Natural killer cell (primary cell): ENCODE measurements at regions not wholly inside any gene's neighbourhood (a gene's known extent, or its start where the extent isn't known, plus 50 kb on each side); places are given as distances from the start of the nearest gene placed in this dataset.

Experiments used
- ATAC-seq, 3 donors: fragments of 150-1000 bp in 2 of 3; fragments of 200-7000 bp in 1 of 3; cut with Tn5 transposase; 1 replicate in 1 of 3; 2 replicates in 2 of 3; pipeline ENCODE4 v1.10.0; 2021; ENCODE audit warnings: mild to moderate bottlenecking in 2 of 3, moderate library complexity in 2 of 3
- DNase-seq, 2 donors: peaks; one replicate each; pipeline versions ENCODE4 v3.0.0 to v3.0.0-alpha.2; 2013 to 2021; ENCODE audit warnings: mixed read lengths in 1 of 2
- H3K27ac ChIP-seq: one replicate; pipeline ENCODE4 v1.5.1; 2013; ENCODE audit warnings: mild to moderate bottlenecking, low read length
- H3K27me3 ChIP-seq: one replicate; pipeline ENCODE4 v1.6.1; 2013; ENCODE audit warnings: low read length; ENCODE audit not compliant: control insufficient read depth, insufficient read depth
- H3K36me3 ChIP-seq: one replicate; pipeline ENCODE4 v1.6.1; 2013; ENCODE audit warnings: low read length; ENCODE audit not compliant: control insufficient read depth, insufficient read depth
- H3K4me1 ChIP-seq: one replicate; pipeline ENCODE4 v1.6.1; 2013; ENCODE audit warnings: low read length; ENCODE audit not compliant: control insufficient read depth, insufficient read depth
- H3K4me3 ChIP-seq: one replicate; pipeline ENCODE4 v1.5.1; 2013; ENCODE audit warnings: low read length
- H3K9me3 ChIP-seq: one replicate; pipeline ENCODE4 v1.6.1; 2013; ENCODE audit warnings: low read length; ENCODE audit not compliant: control insufficient read depth, insufficient read depth
- H3K27ac Mint-ChIP-seq, 2 donors: one replicate each; pipeline ENCODE4 v1.8.0; 2022; ENCODE audit warnings: mild to moderate bottlenecking in 2 of 2, mixed read lengths in 2 of 2, moderate library complexity in 1 of 2
- H3K27me3 Mint-ChIP-seq, 2 donors: one replicate each; pipeline ENCODE4 v1.8.0; 2022; ENCODE audit warnings: low read depth in 2 of 2, mixed read lengths in 2 of 2
- H3K36me3 Mint-ChIP-seq: one replicate; pipeline ENCODE4 v1.8.0; 2022; ENCODE audit warnings: mixed read lengths
- H3K4me1 Mint-ChIP-seq, 2 donors: one replicate each; pipeline ENCODE4 v1.8.0; 2022; ENCODE audit warnings: mixed read lengths in 2 of 2
- H3K4me3 Mint-ChIP-seq: one replicate; pipeline ENCODE4 v1.8.0; 2022; ENCODE audit warnings: mild to moderate bottlenecking, moderate library complexity, mixed read lengths
- H3K9me3 Mint-ChIP-seq, 2 donors: one replicate each; pipeline ENCODE4 v1.8.0; 2022; ENCODE audit warnings: mixed read lengths in 2 of 2
- WGBS: methylation state at CpG from one replicate; pipeline ENCODE4 v1.1.7; 2013; ENCODE audit warnings: missing lambda C conversion rate; ENCODE audit not compliant: insufficient coverage; 5-methylcytosine and 5-hydroxymethylcytosine counted together
- intact Hi-C: fragments of 100-400 bp; cut with micrococcal nuclease; formaldehyde crosslinking; loops from one replicate; pipeline ENCODE4 v1.14.2; 2022
- TF ChIP-seq, protein P1 (sequence below): fragments of 200-600 bp; IDR thresholded peaks from one replicate; pipeline ENCODE4 v1.8.0; 2022; ENCODE audit warnings: antibody characterized with exemption

- Histone ChIP-seq H3K9me3 (no peaks in the 10 kb centered on the region), H3K4me1 (no peaks in the 10 kb centered on the region), H3K27ac (no peak overlapping the region), H3K4me3 (no peak overlapping the region), H3K36me3 (no peaks in the 10 kb centered on the region), H3K27me3 (no peaks in the 10 kb centered on the region)
- Mint-ChIP-seq H3K4me3 (no peak overlapping the region), H3K27me3 (peaks cover 11 to 26% of the 10 kb centered on the region in 2 donors), H3K27ac (no peak overlapping the region), H3K4me1 (no peaks in the 10 kb centered on the region), H3K36me3 (no peaks in the 10 kb centered on the region), H3K9me3 (no peaks in the 10 kb centered on the region)
- TF ChIP-seq, protein P1, sequence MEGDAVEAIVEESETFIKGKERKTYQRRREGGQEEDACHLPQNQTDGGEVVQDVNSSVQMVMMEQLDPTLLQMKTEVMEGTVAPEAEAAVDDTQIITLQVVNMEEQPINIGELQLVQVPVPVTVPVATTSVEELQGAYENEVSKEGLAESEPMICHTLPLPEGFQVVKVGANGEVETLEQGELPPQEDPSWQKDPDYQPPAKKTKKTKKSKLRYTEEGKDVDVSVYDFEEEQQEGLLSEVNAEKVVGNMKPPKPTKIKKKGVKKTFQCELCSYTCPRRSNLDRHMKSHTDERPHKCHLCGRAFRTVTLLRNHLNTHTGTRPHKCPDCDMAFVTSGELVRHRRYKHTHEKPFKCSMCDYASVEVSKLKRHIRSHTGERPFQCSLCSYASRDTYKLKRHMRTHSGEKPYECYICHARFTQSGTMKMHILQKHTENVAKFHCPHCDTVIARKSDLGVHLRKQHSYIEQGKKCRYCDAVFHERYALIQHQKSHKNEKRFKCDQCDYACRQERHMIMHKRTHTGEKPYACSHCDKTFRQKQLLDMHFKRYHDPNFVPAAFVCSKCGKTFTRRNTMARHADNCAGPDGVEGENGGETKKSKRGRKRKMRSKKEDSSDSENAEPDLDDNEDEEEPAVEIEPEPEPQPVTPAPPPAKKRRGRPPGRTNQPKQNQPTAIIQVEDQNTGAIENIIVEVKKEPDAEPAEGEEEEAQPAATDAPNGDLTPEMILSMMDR = no peak
- 60% methylated on average over 3 of the region's 3 CpGs for WGBS
- intact Hi-C loops = no loop called here
- ATAC-seq (no peak), DNase-seq (no peak)
These were observed 61.0 kb downstream of the ZNF608 start for GRCh38 chr5:124685404-124685930.

DNA sequence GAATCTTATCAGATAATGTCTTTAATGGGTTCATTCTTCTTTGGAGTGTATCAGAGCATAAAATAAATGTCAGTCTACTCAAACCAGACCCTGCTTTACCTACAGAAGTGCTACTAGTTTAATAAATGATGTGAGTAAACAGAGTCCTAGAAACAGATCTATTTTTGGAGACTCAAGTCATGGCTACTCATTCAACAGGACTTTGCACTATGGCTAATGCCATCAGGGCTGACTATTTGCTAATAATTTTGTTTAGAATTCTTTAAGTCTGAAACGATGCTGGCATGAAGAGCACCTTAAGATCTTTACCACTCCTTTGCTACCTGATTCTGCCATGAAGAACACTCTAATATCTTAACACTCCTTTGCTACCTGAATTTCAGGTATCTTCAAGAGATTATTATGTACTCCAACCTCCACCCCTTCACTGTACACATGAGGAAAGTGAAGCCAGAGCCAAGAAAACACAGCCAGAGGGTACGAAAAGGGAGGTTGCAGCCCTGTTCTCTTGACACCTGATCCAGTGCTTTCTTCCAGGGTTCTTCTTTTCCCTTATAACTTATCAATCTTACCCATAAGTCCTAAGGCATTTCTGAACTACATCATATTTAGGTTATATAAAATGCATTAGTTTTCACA is 62.4 kb downstream of the ZNF608 start:
- Histone ChIP-seq H3K27ac (no peak overlapping the region), H3K4me3 (no peak overlapping the region), H3K36me3 (no peaks in the 10 kb centered on the region), H3K9me3 (no peaks in the 10 kb centered on the region), H3K4me1 (no peaks in the 10 kb centered on the region), H3K27me3 (no peaks in the 10 kb centered on the region)
- Mint-ChIP-seq H3K27ac (no peak overlapping the region), H3K9me3 (no peaks in the 10 kb centered on the region), H3K4me1 (no peaks in the 10 kb centered on the region), H3K4me3 (no peak overlapping the region), H3K27me3 (peaks cover 16 to 30% of the 10 kb centered on the region in 2 donors), H3K36me3 (no peaks in the 10 kb centered on the region)
- ATAC-seq = no peak
- DNase-seq = no peak
- intact Hi-C loops = no loop called here
- TF ChIP-seq, protein P1 = no peak
- 90% methylated on average over 2 of the region's 2 CpGs for WGBS

DNA sequence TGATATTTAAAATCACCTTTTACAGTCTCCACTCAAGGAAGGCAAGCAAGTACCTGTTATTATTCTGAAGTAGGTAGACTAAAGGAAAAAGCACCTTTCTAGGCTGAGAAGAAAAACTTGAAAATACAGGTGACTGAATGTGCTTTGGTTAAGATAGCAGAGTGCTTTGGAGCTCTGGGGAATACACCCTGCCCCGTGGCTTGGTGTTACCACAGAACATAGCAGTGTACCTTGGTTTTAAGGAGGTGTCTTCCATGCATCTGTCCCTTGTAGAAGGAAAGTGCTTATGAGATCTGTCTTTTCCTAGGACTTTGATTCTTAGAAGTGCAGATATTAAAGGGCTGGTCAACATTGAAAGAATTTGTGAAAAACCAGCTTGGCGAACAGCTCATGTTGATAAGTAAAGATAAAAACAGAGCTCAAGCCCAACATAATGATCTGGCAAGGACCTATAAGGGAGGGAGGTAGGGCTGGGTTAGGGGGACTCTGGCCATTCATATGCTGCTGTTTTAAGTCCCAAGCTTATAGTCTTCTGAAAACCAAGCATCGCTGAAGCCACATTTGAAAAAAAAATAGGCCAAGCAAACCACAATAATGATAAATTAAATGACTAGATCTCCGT is 66.8 kb downstream of the ZNF608 start:
- WGBS = 56% methylated on average over 2 of the region's 4 CpGs
- H3K4me3 Mint-ChIP-seq = no peak overlapping the region
- TF ChIP-seq, protein P1 = no peak
- intact Hi-C loops = no loop called here
- no peaks in the 10 kb centered on the region for H3K9me3 ChIP-seq
- peaks cover 13 to 32% of the 10 kb centered on the region in 2 donors for H3K27me3 Mint-ChIP-seq
- H3K4me1 Mint-ChIP-seq = no peaks in the 10 kb centered on the region
- no peak overlapping the region for H3K27ac ChIP-seq
- no peaks in the 10 kb centered on the region for H3K4me1 ChIP-seq
- H3K27ac Mint-ChIP-seq = no peak overlapping the region
- DNase-seq = no peak
- no peak for ATAC-seq
- H3K27me3 ChIP-seq = no peaks in the 10 kb centered on the region
- no peaks in the 10 kb centered on the region for H3K9me3 Mint-ChIP-seq
- H3K36me3 Mint-ChIP-seq = no peaks in the 10 kb centered on the region
- H3K36me3 ChIP-seq = no peaks in the 10 kb centered on the region
- no peak overlapping the region for H3K4me3 ChIP-seq
